Lung (tissue), 11 donors: ENCODE measurements at regions not wholly inside any gene's neighbourhood (a gene's known extent, or its start where the extent isn't known, plus 50 kb on each side); places are given as distances from the start of the nearest gene placed in this dataset.
A peak's percentile ranks its signal among the peaks of the same experiment; 100 is the strongest.

Experiments used
- ATAC-seq: fragments of 200-7000 bp; cut with Tn5 transposase; one replicate; pipeline ENCODE4 v1.9.1; 2020; ENCODE audit warnings: moderate number of reproducible peaks; ENCODE audit not compliant: insufficient read depth, low FRiP score
- DNase-seq, 3 donors: peaks; one replicate each; pipeline ENCODE4 v3.0.0-alpha.2; 2013 to 2017
- H3K27ac ChIP-seq, 2 donors: one replicate each; pipeline ENCODE4 v1.5.1; 2013; ENCODE audit warnings: mild to moderate bottlenecking in 2 of 2, moderate library complexity in 2 of 2, control low read depth in 1 of 2, inconsistent platforms in 1 of 2, low read depth in 1 of 2, low read length in 1 of 2
- H3K27me3 ChIP-seq, 3 donors: one replicate each; pipeline ENCODE4 v1.5.1; 2013; ENCODE audit warnings: low read length in 2 of 3; ENCODE audit not compliant: control insufficient read depth in 3 of 3, insufficient read depth in 3 of 3
- H3K36me3 ChIP-seq, 4 donors: one replicate each; pipeline ENCODE4 v1.5.1; 2013; ENCODE audit warnings: low read length in 4 of 4, mild to moderate bottlenecking in 1 of 4, moderate library complexity in 1 of 4; ENCODE audit not compliant: control insufficient read depth in 4 of 4, insufficient read depth in 4 of 4
- H3K4me1 ChIP-seq, 5 donors: one replicate each; pipeline ENCODE4 v1.5.1; 2013; ENCODE audit warnings: low read length in 5 of 5, mild to moderate bottlenecking in 2 of 5, moderate library complexity in 1 of 5; ENCODE audit not compliant: control insufficient read depth in 5 of 5, insufficient read depth in 5 of 5
- H3K4me3 ChIP-seq: one replicate; pipeline ENCODE4 v1.5.1; 2013; ENCODE audit warnings: mild to moderate bottlenecking, control low read depth, moderate library complexity
- H3K9ac ChIP-seq, 2 donors: one replicate each; pipeline ENCODE4 v1.5.1; 2013; ENCODE audit warnings: low read length in 2 of 2, control low read depth in 1 of 2; ENCODE audit not compliant: insufficient read depth in 1 of 2
- H3K9me3 ChIP-seq, 4 donors: one replicate each; pipeline ENCODE4 v1.5.1; 2013; ENCODE audit warnings: low read length in 3 of 4, mild to moderate bottlenecking in 1 of 4, moderate library complexity in 1 of 4; ENCODE audit not compliant: control insufficient read depth in 4 of 4, insufficient read depth in 3 of 4
- WGBS, 2 donors: extraction: QIAGEN DNeasy Blood & Tissue Kit; methylation state at CpG; one replicate each; pipeline ENCODE4 v1.1.7; 2013; 5-methylcytosine and 5-hydroxymethylcytosine counted together
- TF ChIP-seq, protein P1 (sequence below): IDR thresholded peaks from 2 replicates; pipeline ENCODE4 v1.5.1; 2012; ENCODE audit warnings: mild to moderate bottlenecking; ENCODE audit errors: control extremely low read depth, extremely low read depth
- donor health status: control.
- donor health status: control.
- donor health status: Bipolar disorder and iron deficiency.
- donor health status: healthy.
- donor health status: DM: yes; HTN: yes; CAD: no.

- H3K36me3 ChIP-seq = no peaks in the 10 kb centered on the region
- H3K4me1 ChIP-seq = no peaks in the 10 kb centered on the region
- peaks cover 0 to 9% (median 2%) of the 10 kb centered on the region in 4 donors for H3K9me3 ChIP-seq
- DNase-seq (no peak), ATAC-seq (no peak)
- H3K9ac ChIP-seq = no peak overlapping the region
- H3K27ac ChIP-seq = no peak overlapping the region
- 80 to 86% methylated on average over 7 of the region's 7 CpGs for WGBS, 2 donors
- no peaks in the 10 kb centered on the region for H3K27me3 ChIP-seq
- TF ChIP-seq, protein P1, sequence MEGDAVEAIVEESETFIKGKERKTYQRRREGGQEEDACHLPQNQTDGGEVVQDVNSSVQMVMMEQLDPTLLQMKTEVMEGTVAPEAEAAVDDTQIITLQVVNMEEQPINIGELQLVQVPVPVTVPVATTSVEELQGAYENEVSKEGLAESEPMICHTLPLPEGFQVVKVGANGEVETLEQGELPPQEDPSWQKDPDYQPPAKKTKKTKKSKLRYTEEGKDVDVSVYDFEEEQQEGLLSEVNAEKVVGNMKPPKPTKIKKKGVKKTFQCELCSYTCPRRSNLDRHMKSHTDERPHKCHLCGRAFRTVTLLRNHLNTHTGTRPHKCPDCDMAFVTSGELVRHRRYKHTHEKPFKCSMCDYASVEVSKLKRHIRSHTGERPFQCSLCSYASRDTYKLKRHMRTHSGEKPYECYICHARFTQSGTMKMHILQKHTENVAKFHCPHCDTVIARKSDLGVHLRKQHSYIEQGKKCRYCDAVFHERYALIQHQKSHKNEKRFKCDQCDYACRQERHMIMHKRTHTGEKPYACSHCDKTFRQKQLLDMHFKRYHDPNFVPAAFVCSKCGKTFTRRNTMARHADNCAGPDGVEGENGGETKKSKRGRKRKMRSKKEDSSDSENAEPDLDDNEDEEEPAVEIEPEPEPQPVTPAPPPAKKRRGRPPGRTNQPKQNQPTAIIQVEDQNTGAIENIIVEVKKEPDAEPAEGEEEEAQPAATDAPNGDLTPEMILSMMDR = no peak
- no peak overlapping the region for H3K4me3 ChIP-seq
These were observed 1794.5 kb downstream of the PCDH9 start for GRCh38 chr13:65435590-65435989.

GRCh38 chr13:65417953-65418352 lies 1812.2 kb downstream of the PCDH9 start:
- 43 to 67% methylated on average over 1 of the region's 1 CpG for WGBS, 2 donors
- peaks cover 0 to 3% (median under 1%) of the 10 kb centered on the region in 4 donors for H3K9me3 ChIP-seq
- H3K27me3 ChIP-seq = no peaks in the 10 kb centered on the region
- peaks cover 0 to 10% (median 0%) of the 10 kb centered on the region in 5 donors for H3K4me1 ChIP-seq
- DNase-seq (peak in 1 of 3 donors; percentile 18), ATAC-seq (no peak)
- TF ChIP-seq, protein P1 = no peak
- H3K27ac ChIP-seq = no peak overlapping the region
- no peaks in the 10 kb centered on the region for H3K36me3 ChIP-seq
- H3K4me3 ChIP-seq = no peak overlapping the region
- no peak overlapping the region for H3K9ac ChIP-seq

DNA sequence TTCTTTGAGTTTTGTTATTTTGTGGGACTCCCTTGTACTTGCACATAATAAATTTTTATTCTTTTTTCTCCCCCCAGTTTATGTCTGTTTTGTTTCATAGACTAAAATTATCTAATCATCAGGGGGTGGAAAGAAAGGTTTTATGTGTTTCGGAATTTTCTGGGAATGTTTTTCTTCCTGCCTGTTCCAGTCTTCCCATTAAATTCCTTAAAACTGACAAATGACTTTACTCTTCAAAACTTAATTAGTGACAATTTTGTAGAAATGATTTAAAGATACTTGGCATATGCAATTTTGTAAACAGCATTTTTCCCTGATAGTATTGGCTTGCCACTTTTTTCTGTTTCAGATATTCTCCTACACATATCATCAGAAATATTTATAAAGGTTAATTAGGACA lies 1813.4 kb downstream of the PCDH9 start:
- Histone ChIP-seq H3K9me3 (peaks cover 0 to 3% (median under 1%) of the 10 kb centered on the region in 4 donors), H3K4me1 (peaks cover 0 to 10% (median 0%) of the 10 kb centered on the region in 5 donors), H3K4me3 (no peak overlapping the region), H3K27ac (no peak overlapping the region), H3K9ac (no peak overlapping the region), H3K27me3 (no peaks in the 10 kb centered on the region), H3K36me3 (no peaks in the 10 kb centered on the region)
- TF ChIP-seq, protein P1 = no peak
- DNase-seq (no peak), ATAC-seq (no peak)
- WGBS, 2 donors = 83 to 90% methylated on average over 1 of the region's 1 CpG

DNA sequence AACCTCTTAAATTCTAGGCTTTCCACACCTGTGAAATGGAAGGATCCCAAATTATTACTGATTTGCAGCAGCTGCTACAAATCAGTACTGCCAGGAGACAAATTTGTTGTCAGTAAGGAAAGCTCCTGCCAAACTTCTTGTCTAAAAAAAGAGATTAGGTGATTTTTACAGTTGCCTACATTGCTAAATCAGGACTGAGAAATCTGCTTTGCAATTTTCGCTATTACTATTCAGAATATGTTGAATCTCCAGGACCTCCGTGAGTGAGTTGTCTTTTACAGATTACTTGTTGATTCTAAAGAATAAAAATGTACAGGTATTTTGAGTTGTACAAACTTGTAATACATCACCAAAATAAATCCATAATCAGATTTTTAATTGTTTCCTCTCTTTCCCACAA lies 1815.9 kb downstream of the PCDH9 start:
- Histone ChIP-seq H3K9ac (no peak overlapping the region), H3K4me1 (peaks cover 0 to 10% (median 0%) of the 10 kb centered on the region in 5 donors), H3K9me3 (no peaks in the 10 kb centered on the region), H3K27me3 (no peaks in the 10 kb centered on the region), H3K27ac (no peak overlapping the region), H3K36me3 (no peaks in the 10 kb centered on the region), H3K4me3 (no peak overlapping the region)
- no peak for ATAC-seq
- WGBS, 2 donors = 87 to 88% methylated on average over 2 of the region's 2 CpGs
- DNase-seq = no peak
- TF ChIP-seq, protein P1 = no peak
